DMS53 (cell line): ENCODE measurements at regions not wholly inside any gene's neighbourhood (a gene's known extent, or its start where the extent isn't known, plus 50 kb on each side); places are given as distances from the start of the nearest gene placed in this dataset.

Experiments used
- DNase-seq: peaks from one replicate; lab custom pipeline; 2025; lab: John Stamatoyannopoulos, UW

DNA sequence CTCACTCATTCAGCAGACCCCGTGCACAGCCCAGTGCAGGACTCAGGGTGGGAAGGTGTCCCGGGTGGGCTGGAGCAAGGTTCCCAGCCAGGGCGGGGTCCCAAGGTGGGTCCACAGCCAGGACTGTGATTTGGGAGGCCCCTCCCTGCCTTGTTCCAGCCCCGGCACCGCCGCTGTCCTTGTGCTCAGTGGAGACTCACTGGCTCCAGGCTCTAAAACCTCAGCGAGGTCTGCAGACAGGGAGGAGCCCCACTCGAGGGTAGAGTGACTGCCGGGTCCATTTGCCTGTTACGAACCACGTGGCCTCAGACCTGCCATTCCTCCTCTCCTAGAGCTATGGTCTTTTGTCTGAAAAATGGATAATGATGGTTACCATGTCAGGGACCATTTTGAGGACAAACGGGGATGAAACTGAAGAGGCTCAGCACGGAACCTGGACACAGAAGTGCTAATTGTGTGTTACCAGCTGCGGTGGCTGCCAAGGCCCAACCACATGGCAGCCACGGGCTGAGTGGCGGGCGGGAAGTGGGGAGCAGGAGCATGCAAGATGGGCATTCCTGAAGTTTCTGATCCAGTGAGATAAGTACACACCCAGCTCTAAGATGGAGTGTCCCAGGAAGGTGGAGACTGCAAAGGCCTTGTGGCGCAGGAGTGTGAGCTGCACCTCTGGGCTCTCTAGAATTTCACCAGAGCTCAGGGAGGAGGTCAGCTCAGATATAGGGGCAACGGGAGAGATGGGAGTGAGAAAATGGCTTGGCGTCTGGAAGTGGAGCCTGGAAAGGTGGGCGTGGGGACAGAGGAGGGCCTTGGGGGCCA, 317.6 kb downstream of the SEC14L1 start:
- DNase-seq, result no peak

DNA sequence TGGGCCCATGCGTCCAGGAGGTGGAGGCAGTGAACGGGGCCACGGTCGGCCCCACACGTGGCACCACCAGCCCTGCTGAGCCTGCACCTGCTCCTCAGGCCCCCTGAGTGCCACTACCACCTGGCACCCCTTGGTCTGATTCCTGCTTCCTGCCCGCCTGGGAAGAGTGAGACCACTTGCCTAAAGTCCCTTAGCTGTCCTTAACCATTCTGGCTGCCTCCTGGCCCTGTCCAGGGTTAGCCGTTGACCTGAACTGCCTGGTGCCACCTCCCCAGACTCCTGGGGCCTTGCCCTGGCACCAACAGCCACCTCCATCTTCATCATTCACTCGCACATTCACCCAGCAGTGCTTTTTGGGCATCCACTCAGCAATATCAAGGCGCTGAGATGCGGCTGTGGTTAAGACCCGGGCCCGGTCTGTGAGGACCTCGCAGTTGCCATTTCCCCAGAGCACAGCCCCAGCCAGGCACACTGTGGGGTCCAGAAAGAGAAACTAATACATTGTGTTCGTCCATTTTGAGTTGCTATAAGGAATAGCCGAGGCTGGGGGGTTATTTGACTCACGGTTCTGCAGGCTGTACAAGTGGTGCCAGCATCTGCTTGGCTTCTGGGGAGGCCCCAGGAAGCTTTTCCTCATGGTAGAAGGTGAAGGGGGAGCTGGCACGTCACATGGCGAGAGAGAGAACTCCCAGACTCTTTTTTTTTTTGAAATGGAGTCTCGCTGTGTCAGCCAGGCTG, 318.4 kb downstream of the SEC14L1 start:
- DNase-seq, result no peak

- no peak for DNase-seq
Measured at GRCh38 chr17:77460514-77461046, 319.8 kb downstream of the SEC14L1 start.

DNA sequence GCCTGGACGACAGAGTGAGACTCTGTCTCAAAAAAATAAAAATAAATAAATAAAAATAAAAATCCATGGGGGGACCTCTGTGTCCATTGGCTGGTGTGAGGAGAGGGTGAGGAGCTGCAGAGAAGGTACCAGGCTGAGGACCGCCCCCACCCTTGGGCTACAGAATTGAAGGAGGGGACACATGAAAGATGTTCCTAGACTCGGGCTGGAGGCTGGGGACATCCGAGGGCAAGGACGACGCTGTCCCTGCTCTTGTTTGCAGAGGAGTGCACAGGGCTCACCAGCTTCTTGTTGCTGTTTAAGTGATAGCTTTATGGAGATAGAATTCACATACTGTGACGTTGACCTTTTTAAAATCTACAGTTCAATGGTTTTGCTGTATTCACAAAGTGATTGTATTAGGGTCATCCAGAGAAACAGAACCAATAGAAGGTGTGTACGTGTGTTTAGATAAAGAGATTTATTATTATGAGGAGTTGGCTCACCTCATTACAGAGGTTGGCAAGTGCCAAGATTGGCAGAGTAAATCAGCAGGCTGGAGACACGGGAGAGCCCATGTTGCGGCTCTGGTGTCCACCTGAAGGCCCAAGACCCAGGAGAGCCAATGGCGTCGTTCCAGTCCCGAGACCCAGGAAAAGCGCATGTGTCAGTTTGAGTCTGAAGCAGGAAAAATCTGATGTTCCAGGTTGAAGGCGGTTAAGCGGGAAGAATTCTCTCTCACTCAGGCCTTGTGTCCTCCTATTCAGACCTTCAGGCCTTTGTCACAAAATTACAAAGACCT, 320.7 kb downstream of the SEC14L1 start:
- no peak for DNase-seq

DNA sequence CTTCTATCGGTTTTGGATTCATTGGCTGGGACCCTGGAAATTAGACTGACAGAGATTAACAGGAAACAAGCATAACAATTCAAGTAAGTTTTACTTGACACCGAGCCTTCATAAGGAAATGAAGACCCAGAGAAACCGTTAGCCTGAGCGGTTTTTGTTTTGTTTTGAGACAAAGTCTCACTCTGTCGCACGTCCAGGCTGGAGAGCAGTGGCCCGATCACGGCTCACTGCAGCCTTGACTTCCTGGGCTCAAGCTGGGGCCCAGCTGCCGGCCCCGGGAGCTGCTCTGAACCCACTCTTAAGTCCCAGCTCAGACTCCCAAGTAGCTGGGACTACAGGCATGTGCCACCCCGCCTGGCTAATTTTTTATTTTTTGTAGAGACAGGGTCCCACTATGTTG, 321.3 kb downstream of the SEC14L1 start:
- DNase-seq, result no peak

- no peak for DNase-seq
Measured at GRCh38 chr17:77462553-77463497, 322.1 kb downstream of the SEC14L1 start.

DNA sequence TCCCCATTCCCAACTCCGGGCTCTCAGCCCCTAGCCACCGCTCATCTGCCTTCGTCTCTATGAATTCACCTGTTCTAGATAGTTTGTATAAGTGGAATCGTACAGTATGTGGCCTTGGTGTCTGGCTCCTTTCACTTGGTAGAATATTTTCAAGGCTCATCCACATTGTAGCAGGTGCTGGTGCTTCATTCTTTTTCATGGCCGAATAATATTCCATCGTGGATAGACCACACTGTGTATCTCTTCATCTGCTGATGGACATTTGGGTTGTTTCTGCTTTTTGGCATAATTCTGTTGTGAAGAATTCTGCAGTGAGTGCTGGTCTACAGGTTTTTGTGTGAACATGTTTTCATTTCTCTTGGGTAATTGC, 324.2 kb downstream of the SEC14L1 start:
- no peak for DNase-seq

DNA sequence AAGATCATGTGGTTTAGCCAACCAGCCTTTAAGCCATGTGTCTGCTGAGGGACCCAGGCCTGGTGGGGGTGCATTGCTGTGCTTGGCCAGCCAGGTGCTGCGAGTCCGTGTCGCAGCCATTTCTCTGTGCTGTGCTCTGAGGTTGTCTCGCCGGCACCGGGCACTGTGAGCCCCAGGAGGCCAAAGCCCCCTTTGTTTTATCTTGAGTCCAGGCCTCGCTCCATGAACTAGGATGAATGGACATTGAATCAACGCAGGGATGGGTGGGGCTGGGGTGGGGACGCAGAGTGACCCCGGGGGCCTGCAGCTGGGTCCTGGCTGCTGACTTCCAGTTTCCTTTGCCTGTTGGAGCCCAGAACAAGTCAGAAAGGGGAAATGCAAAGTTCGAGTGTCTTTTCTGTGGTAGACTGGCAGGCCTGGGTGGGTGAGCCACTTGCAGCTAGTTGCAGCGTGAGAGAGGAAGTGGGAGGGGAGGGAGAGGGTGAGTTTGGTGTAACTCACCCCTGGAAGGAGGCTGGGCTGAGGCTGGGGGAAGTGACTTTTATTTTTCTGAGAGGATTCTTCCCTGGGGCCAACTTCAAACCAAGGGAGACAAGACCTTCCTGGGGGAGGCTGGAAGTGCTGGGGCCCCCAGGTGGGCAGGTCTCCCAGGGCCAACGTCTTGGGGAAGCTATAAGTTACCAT, 324.7 kb downstream of the SEC14L1 start:
- no peak for DNase-seq

GRCh38 chr17:77466140-77466539, 325.4 kb downstream of the SEC14L1 start:
- DNase-seq, result no peak

GRCh38 chr17:77466596-77467223, 325.9 kb downstream of the SEC14L1 start:
- DNase-seq, result no peak

DNA sequence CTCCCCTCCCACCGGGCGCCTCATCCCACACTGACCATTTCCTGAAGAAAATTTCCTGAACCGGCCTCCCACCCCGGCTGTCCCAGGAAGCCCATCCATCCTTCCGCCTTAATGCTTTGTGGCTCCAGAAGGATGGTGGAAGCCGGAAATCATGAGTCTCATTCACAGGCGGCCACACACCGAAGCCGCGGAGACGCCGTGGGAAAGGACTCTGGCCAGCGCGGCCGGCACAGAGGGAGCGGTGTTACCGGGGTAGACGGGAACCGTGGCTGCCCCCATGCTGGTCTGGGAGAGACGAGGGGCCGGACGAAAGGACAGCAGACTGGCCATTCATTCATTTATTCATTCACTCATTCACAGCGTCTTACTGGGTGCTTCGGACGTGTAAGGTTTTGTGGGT, 326.8 kb downstream of the SEC14L1 start:
- DNase-seq, result no peak

GRCh38 chr17:77468897-77469296, 328.1 kb downstream of the SEC14L1 start:
- no peak for DNase-seq

DNA sequence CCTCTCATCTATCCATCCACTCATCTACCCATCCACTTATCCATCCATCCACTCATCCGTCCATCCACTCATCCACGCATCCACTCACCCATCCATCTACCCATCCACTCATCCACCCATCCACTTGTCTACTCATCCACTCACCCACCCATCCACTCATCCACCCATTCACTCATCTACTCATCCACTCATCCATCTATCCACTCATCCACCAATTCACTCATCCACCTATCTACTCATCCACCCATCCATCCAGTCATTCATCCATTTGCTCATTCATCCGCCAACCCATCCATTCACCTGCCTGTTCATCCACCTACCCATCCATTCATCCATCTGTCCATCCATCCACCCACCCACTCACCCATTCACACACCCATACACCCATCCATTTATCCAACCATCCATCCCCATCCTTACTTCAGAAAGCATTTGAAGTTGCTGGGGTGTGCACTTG, 329.6 kb downstream of the SEC14L1 start:
- DNase-seq, result no peak

- no peak for DNase-seq
Measured at GRCh38 chr17:77470800-77471733, 330.3 kb downstream of the SEC14L1 start.

GRCh38 chr17:77471984-77472461, 331.3 kb downstream of the SEC14L1 start:
- no peak for DNase-seq

GRCh38 chr17:77472468-77473310, 331.9 kb downstream of the SEC14L1 start:
- no peak for DNase-seq

- DNase-seq, result no peak
Measured at GRCh38 chr17:77473615-77474226, 333.0 kb downstream of the SEC14L1 start.
